Activated B cell treated with CpG ODN at 0.5 μM for 24 hours (primary cell): ENCODE measurements at regions not wholly inside any gene's neighbourhood (a gene's known extent, or its start where the extent isn't known, plus 50 kb on each side); places are given as distances from the start of the nearest gene placed in this dataset.
"Not testable (repeated sequence)": the region's sequence is repeated elsewhere in the genome, so short reads cannot be mapped to it uniquely, and the experiment has no call there.

Experiments used
- ATAC-seq: fragments of 200-7000 bp; cut with Tn5 transposase; one replicate; pipeline ENCODE4 v1.10.0; 2021; ENCODE audit warnings: low read depth, mild to moderate bottlenecking, moderate library complexity
- CTCF ChIA-PET: fragments of 350-600 bp; sonication (Branson Sonifier 250); formaldehyde crosslinking; loops from one replicate; lab custom pipeline; 2021; ENCODE audit warnings: antibody characterized with exemption; lab: Charles Lee
- POLR2A ChIA-PET: fragments of 350-600 bp; sonication (Branson Sonifier 250); formaldehyde crosslinking; loops from one replicate; lab custom pipeline; 2021; ENCODE audit warnings: antibody characterized with exemption; lab: Charles Lee
- DNase-seq: peaks from one replicate; pipeline ENCODE4 v3.0.0; 2022
- H3K27ac Mint-ChIP-seq: one replicate; pipeline ENCODE4 v1.8.0; 2020; ENCODE audit warnings: mixed read lengths
- H3K27me3 Mint-ChIP-seq: one replicate; pipeline ENCODE4 v1.8.0; 2021; ENCODE audit warnings: mixed read lengths
- H3K36me3 Mint-ChIP-seq: one replicate; pipeline ENCODE4 v1.8.0; 2021; ENCODE audit warnings: low read depth, mixed read lengths
- H3K4me1 Mint-ChIP-seq: one replicate; pipeline ENCODE4 v1.8.0; 2021; ENCODE audit warnings: mixed read lengths
- H3K4me3 Mint-ChIP-seq: one replicate; pipeline ENCODE4 v1.8.0; 2020; ENCODE audit warnings: mild to moderate bottlenecking, mixed read lengths
- H3K9me3 Mint-ChIP-seq: one replicate; pipeline ENCODE4 v1.8.0; 2020; ENCODE audit warnings: mixed read lengths
- CTCF ChIP-seq: fragments of 200-600 bp; IDR thresholded peaks from one replicate; pipeline ENCODE4 v1.8.0; 2022; ENCODE audit warnings: antibody characterized with exemption, mild to moderate bottlenecking
- intact Hi-C: fragments of 100-400 bp; cut with micrococcal nuclease; formaldehyde crosslinking; loops from one replicate; pipeline ENCODE4 v1.15.1; 2024

GRCh38 chr6:170199716-170200115 lies 91.2 kb downstream of the DLL1 start:
- ATAC-seq, result no peak

GRCh38 chr6:170198298-170198697 lies 92.6 kb downstream of the DLL1 start:
- no peak overlapping the region for H3K4me3 Mint-ChIP-seq
- no peak for ATAC-seq
- peaks cover 32% of the 10 kb centered on the region for H3K9me3 Mint-ChIP-seq
- no peak overlapping the region for H3K27ac Mint-ChIP-seq
- H3K27me3 Mint-ChIP-seq, result peaks cover 14% of the 10 kb centered on the region
- intact Hi-C loops, result no loop called here
- CTCF ChIA-PET, result no interaction called here
- POLR2A ChIA-PET, result no interaction called here
- TF ChIP-seq CTCF, result no peak
- H3K36me3 Mint-ChIP-seq, result no peaks in the 10 kb centered on the region
- no peak for DNase-seq
- H3K4me1 Mint-ChIP-seq, result no peaks in the 10 kb centered on the region

More at GRCh38 chr6:170199716-170200115, 91.2 kb downstream of the DLL1 start:
- no peak overlapping the region for H3K27ac Mint-ChIP-seq
- POLR2A ChIA-PET, result no interaction called here
- H3K4me3 Mint-ChIP-seq, result no peak overlapping the region
- no peak for DNase-seq
- H3K27me3 Mint-ChIP-seq, result peaks cover 9% of the 10 kb centered on the region
- CTCF ChIA-PET, result no interaction called here
- intact Hi-C loops, result no loop called here
- H3K9me3 Mint-ChIP-seq, result peaks cover 33% of the 10 kb centered on the region
- H3K4me1 Mint-ChIP-seq, result no peaks in the 10 kb centered on the region
- no peak for TF ChIP-seq CTCF
- H3K36me3 Mint-ChIP-seq, result no peaks in the 10 kb centered on the region

- ATAC-seq (no peak), DNase-seq (no peak)
- Mint-ChIP-seq H3K27me3 (peaks cover 22% of the 10 kb centered on the region), H3K9me3 (peaks cover 26% of the 10 kb centered on the region), H3K27ac (no peak overlapping the region), H3K36me3 (no peaks in the 10 kb centered on the region), H3K4me1 (no peaks in the 10 kb centered on the region), H3K4me3 (no peak overlapping the region)
- no peak for TF ChIP-seq CTCF
- ChIA-PET POLR2A (no interaction called here), CTCF (no interaction called here)
- intact Hi-C loops, result no loop called here
These were observed 97.5 kb downstream of the DLL1 start for GRCh38 chr6:170193326-170193821.

- Mint-ChIP-seq H3K27ac (no peak overlapping the region), H3K36me3 (no peaks in the 10 kb centered on the region), H3K4me3 (no peak overlapping the region), H3K27me3 (peaks cover 22% of the 10 kb centered on the region), H3K4me1 (no peaks in the 10 kb centered on the region), H3K9me3 (peaks cover 26% of the 10 kb centered on the region)
- ChIA-PET CTCF (no interaction called here), POLR2A (no interaction called here)
- intact Hi-C loops, result no loop called here
- no peak for TF ChIP-seq CTCF
- no peak for ATAC-seq
- no peak for DNase-seq
These were observed 98.0 kb downstream of the DLL1 start for GRCh38 chr6:170192905-170193304.

- H3K4me1 Mint-ChIP-seq, H3K4me3 Mint-ChIP-seq, POLR2A ChIA-PET, DNase-seq, H3K27ac Mint-ChIP-seq, intact Hi-C loops, ATAC-seq, H3K36me3 Mint-ChIP-seq, CTCF ChIA-PET: not testable (repeated sequence)
- Mint-ChIP-seq H3K9me3 (peaks cover 24% of the 10 kb centered on the region), H3K27me3 (peaks cover 22% of the 10 kb centered on the region)
These were observed 98.8 kb downstream of the DLL1 start for GRCh38 chr6:170192101-170192500.

GRCh38 chr6:170190046-170190445 lies 100.8 kb downstream of the DLL1 start:
- H3K27ac Mint-ChIP-seq, result no peak overlapping the region
- no peak for ATAC-seq
- no peak overlapping the region for H3K4me3 Mint-ChIP-seq
- no peak for DNase-seq
- peaks cover 9% of the 10 kb centered on the region for H3K9me3 Mint-ChIP-seq
- H3K36me3 Mint-ChIP-seq, result no peaks in the 10 kb centered on the region
- ChIA-PET CTCF (no interaction called here), POLR2A (no interaction called here)
- peaks cover 15% of the 10 kb centered on the region for H3K27me3 Mint-ChIP-seq
- H3K4me1 Mint-ChIP-seq, result no peaks in the 10 kb centered on the region
- no peak for TF ChIP-seq CTCF
- intact Hi-C loops, result no loop called here
